Coronary artery (tissue), 2 donors: ENCODE measurements at regions not wholly inside any gene's neighbourhood (a gene's known extent, or its start where the extent isn't known, plus 50 kb on each side); places are given as distances from the start of the nearest gene placed in this dataset.

Source experiments
- DNase-seq: peaks from one replicate; pipeline ENCODE4 v3.0.0-alpha.2; 2017; ENCODE audit warnings: low spot score
- H3K27ac ChIP-seq, 2 donors: fragments of 200-600 bp; sonication (generic); one replicate each; pipeline ENCODE4 v1.5.1; 2016 to 2019
- H3K4me3 ChIP-seq: fragments of 200-600 bp; sonication (generic); 2 replicates; pipeline ENCODE4 v1.5.1; 2016; ENCODE audit warnings: mild to moderate bottlenecking, moderate library complexity
- TF ChIP-seq, protein P1 (sequence below): fragments of 200-600 bp; sonication (generic); IDR thresholded peaks from one replicate; pipeline ENCODE4 v1.5.1; 2019; ENCODE audit warnings: antibody characterized with exemption

DNA sequence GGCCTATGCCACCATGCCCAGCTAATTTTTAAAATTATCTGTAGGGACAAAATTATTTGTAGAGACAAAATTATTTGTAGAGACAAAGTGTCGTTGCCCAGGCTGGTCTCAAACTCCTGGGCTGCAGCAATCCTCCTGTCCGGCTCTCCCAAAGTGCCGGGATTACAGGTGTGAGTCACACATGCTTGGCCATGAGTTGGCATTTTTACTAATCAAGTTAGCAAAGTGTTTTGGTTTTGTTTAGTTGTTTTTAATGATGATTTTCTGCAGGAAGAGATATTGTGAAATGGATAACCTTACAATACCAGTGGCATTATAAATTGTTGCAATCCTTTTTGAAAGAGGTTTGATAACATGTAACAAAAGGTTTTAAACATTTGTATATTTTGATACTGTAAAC, 65.3 kb upstream of the MAGI3 start:
- TF ChIP-seq, protein P1, sequence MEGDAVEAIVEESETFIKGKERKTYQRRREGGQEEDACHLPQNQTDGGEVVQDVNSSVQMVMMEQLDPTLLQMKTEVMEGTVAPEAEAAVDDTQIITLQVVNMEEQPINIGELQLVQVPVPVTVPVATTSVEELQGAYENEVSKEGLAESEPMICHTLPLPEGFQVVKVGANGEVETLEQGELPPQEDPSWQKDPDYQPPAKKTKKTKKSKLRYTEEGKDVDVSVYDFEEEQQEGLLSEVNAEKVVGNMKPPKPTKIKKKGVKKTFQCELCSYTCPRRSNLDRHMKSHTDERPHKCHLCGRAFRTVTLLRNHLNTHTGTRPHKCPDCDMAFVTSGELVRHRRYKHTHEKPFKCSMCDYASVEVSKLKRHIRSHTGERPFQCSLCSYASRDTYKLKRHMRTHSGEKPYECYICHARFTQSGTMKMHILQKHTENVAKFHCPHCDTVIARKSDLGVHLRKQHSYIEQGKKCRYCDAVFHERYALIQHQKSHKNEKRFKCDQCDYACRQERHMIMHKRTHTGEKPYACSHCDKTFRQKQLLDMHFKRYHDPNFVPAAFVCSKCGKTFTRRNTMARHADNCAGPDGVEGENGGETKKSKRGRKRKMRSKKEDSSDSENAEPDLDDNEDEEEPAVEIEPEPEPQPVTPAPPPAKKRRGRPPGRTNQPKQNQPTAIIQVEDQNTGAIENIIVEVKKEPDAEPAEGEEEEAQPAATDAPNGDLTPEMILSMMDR = no peak
- H3K27ac ChIP-seq = no peak overlapping the region
- no peak for DNase-seq
- H3K4me3 ChIP-seq = no peak overlapping the region

DNA sequence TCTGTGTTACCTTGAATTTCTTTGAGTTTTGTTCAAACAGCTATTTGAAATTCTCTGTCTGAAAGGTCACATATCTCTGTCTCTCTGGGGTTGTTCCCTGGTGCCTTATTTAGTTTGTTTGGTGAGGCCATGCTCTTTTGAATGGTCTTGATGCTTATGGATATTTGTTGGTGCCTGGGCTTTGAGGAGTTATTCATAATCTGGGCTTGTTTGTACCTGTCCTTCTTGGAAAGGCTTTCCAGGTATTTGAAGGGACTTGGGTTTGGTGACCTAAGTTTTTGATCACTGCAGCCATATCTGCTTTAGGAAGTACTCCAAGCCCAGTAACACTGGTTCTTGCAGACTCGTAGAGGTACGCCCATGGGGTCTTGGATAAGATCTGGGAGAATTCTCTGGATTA, 63.3 kb upstream of the MAGI3 start:
- TF ChIP-seq, protein P1 = no peak
- Histone ChIP-seq H3K27ac (no peak overlapping the region), H3K4me3 (no peak overlapping the region)
- DNase-seq = no peak

GRCh38 chr1:113333056-113333455, 57.3 kb upstream of the MAGI3 start:
- TF ChIP-seq, protein P1 = no peak
- no peak for DNase-seq

DNA sequence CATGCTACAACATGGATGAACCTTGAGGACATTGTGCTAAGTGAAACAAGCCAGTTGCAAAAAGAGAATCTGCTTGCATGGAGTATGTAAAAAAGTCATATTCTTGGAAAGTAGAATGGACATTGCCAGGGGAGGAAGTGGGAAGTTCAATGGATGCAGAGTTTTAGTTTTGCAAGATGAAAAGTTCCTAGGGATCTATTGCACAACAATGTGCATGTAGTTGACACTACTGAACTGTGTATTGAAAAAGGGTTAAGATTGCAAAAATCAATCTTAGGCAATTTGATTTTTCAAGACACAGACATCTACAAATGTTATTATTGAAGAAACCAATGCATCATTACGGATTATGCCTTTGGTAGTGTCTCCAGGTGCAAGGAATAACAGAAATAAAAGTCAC, 50.3 kb upstream of the MAGI3 start:
- DNase-seq = no peak
- Histone ChIP-seq H3K27ac (no peak overlapping the region), H3K4me3 (no peak overlapping the region)
- TF ChIP-seq, protein P1 = no peak

More at GRCh38 chr1:113333056-113333455, 57.3 kb upstream of the MAGI3 start:
- Histone ChIP-seq H3K4me3 (no peak overlapping the region), H3K27ac (no peak overlapping the region)
